KMS-11 (cell line): ENCODE measurements at regions not wholly inside any gene's neighbourhood (a gene's known extent, or its start where the extent isn't known, plus 50 kb on each side); places are given as distances from the start of the nearest gene placed in this dataset.

Experiments
- H2AFZ ChIP-seq: fragments of 200-600 bp; sonication (generic); 2 replicates; pipeline ENCODE4 v1.6.1; 2016; ENCODE audit warnings: antibody characterized with exemption, mixed run types, low read depth
- H3K27ac ChIP-seq: fragments of 200-600 bp; sonication (generic); 2 replicates; pipeline ENCODE4 v1.6.1; 2016; ENCODE audit warnings: mild to moderate bottlenecking, mixed run types
- H3K27me3 ChIP-seq: fragments of 200-600 bp; sonication (generic); 2 replicates; pipeline ENCODE4 v1.6.1; 2017; ENCODE audit warnings: mild to moderate bottlenecking, low read depth, mixed run types, moderate library complexity; ENCODE audit not compliant: insufficient read depth
- H3K36me3 ChIP-seq: fragments of 200-600 bp; sonication (generic); 2 replicates; pipeline ENCODE4 v1.6.1; 2017; ENCODE audit warnings: mild to moderate bottlenecking, mixed run types; ENCODE audit not compliant: insufficient read depth
- H3K4me1 ChIP-seq: fragments of 200-600 bp; sonication (generic); 2 replicates; pipeline ENCODE4 v1.6.1; 2016; ENCODE audit warnings: mild to moderate bottlenecking, low read depth, mixed run types; ENCODE audit not compliant: poor library complexity, severe bottlenecking
- H3K4me2 ChIP-seq: fragments of 200-600 bp; sonication (generic); 2 replicates; pipeline ENCODE4 v1.7.0; 2016; ENCODE audit warnings: mild to moderate bottlenecking, mixed run types
- H3K4me3 ChIP-seq: fragments of 200-600 bp; sonication (generic); IDR thresholded peaks from 2 replicates; pipeline ENCODE4 v1.6.1; 2017; ENCODE audit warnings: low read depth, low read length, mixed read lengths; ENCODE audit not compliant: insufficient read depth
- H3K79me2 ChIP-seq: fragments of 200-600 bp; sonication (generic); 2 replicates; pipeline ENCODE4 v1.6.1; 2016; ENCODE audit warnings: low read depth, mixed run types; ENCODE audit not compliant: insufficient read depth
- H3K9ac ChIP-seq: fragments of 200-600 bp; sonication (generic); 2 replicates; pipeline ENCODE4 v1.6.1; 2016; ENCODE audit warnings: mild to moderate bottlenecking, mixed run types
- H4K20me1 ChIP-seq: fragments of 200-600 bp; sonication (generic); 2 replicates; pipeline ENCODE4 v1.6.1; 2016; ENCODE audit warnings: mild to moderate bottlenecking, mixed run types; ENCODE audit not compliant: insufficient read depth
- TF ChIP-seq, protein P1 (sequence below): fragments of 200-600 bp; sonication (generic); conservative IDR thresholded peaks from 2 replicates; pipeline ENCODE4 v1.6.1; 2017; ENCODE audit warnings: low read depth, mild to moderate bottlenecking, antibody characterized with exemption, low read length, moderate library complexity, mixed read lengths

DNA sequence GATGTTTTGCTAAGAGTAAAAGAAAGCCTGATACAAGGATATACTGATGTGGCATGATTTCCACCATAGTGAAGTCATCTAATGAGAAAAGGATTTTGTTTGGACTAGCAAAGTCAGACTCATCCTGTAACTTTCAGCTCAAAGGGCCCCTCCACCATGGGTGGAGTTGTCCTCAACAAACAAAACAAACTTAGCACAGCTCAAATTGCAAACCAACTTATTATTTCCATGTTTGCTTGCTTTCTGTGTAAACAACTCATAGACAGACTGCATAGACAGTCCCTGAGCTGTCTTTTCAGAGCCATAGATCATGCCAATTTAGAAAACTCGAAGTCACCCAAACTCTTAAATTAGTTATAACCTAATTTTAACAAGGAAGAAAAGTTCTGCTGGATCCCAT lies 69.4 kb upstream of the VAV3 start:
- Histone ChIP-seq H3K4me1 (no peaks in the 10 kb centered on the region), H3K9ac (no peak overlapping the region), H3K36me3 (no peaks in the 10 kb centered on the region), H4K20me1 (no peaks in the 10 kb centered on the region), H3K4me2 (no peak overlapping the region), H3K79me2 (no peaks in the 10 kb centered on the region), H3K27me3 (no peaks in the 10 kb centered on the region), H2AFZ (no peak overlapping the region), H3K27ac (no peak overlapping the region), H3K4me3 (no peak overlapping the region)
- TF ChIP-seq, protein P1, sequence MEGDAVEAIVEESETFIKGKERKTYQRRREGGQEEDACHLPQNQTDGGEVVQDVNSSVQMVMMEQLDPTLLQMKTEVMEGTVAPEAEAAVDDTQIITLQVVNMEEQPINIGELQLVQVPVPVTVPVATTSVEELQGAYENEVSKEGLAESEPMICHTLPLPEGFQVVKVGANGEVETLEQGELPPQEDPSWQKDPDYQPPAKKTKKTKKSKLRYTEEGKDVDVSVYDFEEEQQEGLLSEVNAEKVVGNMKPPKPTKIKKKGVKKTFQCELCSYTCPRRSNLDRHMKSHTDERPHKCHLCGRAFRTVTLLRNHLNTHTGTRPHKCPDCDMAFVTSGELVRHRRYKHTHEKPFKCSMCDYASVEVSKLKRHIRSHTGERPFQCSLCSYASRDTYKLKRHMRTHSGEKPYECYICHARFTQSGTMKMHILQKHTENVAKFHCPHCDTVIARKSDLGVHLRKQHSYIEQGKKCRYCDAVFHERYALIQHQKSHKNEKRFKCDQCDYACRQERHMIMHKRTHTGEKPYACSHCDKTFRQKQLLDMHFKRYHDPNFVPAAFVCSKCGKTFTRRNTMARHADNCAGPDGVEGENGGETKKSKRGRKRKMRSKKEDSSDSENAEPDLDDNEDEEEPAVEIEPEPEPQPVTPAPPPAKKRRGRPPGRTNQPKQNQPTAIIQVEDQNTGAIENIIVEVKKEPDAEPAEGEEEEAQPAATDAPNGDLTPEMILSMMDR: no peak

DNA sequence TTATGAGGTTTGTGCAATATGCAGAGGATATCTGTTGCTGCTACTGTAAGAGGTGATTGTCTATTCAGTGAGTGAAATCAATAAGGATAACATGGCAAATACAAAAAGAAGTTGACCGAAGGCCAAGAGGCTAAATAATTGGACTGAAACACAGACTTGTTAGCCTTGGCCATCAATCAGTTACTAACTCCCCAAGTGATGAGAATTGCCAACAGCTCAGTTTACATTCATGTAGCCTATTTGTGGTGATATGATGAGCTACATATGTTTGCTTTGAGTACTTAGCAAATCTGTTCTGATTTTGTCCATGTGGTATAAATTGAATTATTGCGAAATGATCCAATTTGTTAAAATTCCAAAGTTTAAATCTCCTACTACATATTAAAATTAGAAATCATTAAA lies 68.6 kb upstream of the VAV3 start:
- H2AFZ ChIP-seq: no peak overlapping the region
- H3K4me3 ChIP-seq: no peak overlapping the region
- no peaks in the 10 kb centered on the region for H3K79me2 ChIP-seq
- no peaks in the 10 kb centered on the region for H3K4me1 ChIP-seq
- H3K27me3 ChIP-seq: no peaks in the 10 kb centered on the region
- no peak overlapping the region for H3K27ac ChIP-seq
- no peaks in the 10 kb centered on the region for H4K20me1 ChIP-seq
- no peak overlapping the region for H3K4me2 ChIP-seq
- TF ChIP-seq, protein P1: no peak
- H3K36me3 ChIP-seq: no peaks in the 10 kb centered on the region
- no peak overlapping the region for H3K9ac ChIP-seq

DNA sequence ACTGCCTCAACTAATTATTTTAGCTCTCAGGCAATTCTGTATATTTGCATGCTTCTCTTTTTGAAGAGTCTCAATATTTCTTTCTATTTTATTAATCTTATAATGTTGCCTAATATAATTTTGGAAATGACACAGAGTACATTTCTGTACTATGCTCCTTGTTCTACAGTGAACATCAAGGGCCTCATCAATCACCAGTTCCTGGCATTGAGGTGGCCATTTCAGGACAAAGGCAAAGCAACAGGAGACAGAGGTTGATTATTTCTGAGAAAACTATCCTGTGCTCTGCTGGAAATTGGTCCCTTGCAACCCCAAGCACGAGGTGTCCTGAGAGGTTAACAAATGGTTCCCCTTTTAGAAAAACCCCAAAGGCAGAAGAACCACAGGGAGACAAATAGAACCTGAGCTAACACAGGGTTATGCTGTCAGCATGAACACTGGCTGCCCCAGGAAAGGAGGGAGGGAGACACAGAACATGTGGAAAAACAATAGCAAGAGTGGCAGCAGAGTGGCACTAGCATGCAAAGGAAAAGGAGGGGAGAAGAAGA lies 63.9 kb upstream of the VAV3 start:
- H3K27ac ChIP-seq: no peak overlapping the region
- H3K27me3 ChIP-seq: no peaks in the 10 kb centered on the region
- H3K36me3 ChIP-seq: no peaks in the 10 kb centered on the region
- no peak overlapping the region for H2AFZ ChIP-seq
- no peak overlapping the region for H3K9ac ChIP-seq
- H3K4me1 ChIP-seq: no peaks in the 10 kb centered on the region
- no peak overlapping the region for H3K4me2 ChIP-seq
- H3K79me2 ChIP-seq: no peaks in the 10 kb centered on the region
- TF ChIP-seq, protein P1: no peak
- H4K20me1 ChIP-seq: no peaks in the 10 kb centered on the region
- H3K4me3 ChIP-seq: no peak overlapping the region

- Histone ChIP-seq H2AFZ (no peak overlapping the region), H3K4me1 (no peaks in the 10 kb centered on the region), H3K79me2 (no peaks in the 10 kb centered on the region), H3K27ac (no peak overlapping the region), H3K27me3 (no peaks in the 10 kb centered on the region), H3K9ac (no peak overlapping the region), H4K20me1 (no peaks in the 10 kb centered on the region), H3K4me3 (no peak overlapping the region), H3K4me2 (no peak overlapping the region), H3K36me3 (no peaks in the 10 kb centered on the region)
- TF ChIP-seq, protein P1: no peak
Measured at GRCh38 chr1:108027389-108027788, 62.4 kb upstream of the VAV3 start.
